CD4-positive, alpha-beta T cell treated with Interleukin-4 for 1 hour (primary cell): ENCODE measurements at regions not wholly inside any gene's neighbourhood (a gene's known extent, or its start where the extent isn't known, plus 50 kb on each side); places are given as distances from the start of the nearest gene placed in this dataset.
"Not testable (repeated sequence)": the region's sequence is repeated elsewhere in the genome, so short reads cannot be mapped to it uniquely, and the experiment has no call there.

Experiments used
- DNase-seq, 2 donors: peaks; one replicate each; pipeline ENCODE4 v3.0.0-alpha.2; 2020 to 2022

GRCh38 chr16:50497592-50497991 lies 50.6 kb upstream of the NKD1 start:
- DNase-seq, result no peak

- DNase-seq, result no peak
Measured at GRCh38 chr16:50496990-50497389, 51.2 kb upstream of the NKD1 start.

- DNase-seq, result no peak
Measured at GRCh38 chr16:50495673-50496072, 52.5 kb upstream of the NKD1 start.

- no peak for DNase-seq
Measured at GRCh38 chr16:50494501-50495491, 53.4 kb upstream of the NKD1 start.

- DNase-seq, result no peak
Measured at GRCh38 chr16:50491516-50491915, 56.7 kb upstream of the NKD1 start.

- no peak for DNase-seq
Measured at GRCh38 chr16:50490828-50491227, 57.4 kb upstream of the NKD1 start.

GRCh38 chr16:50489182-50489581 lies 59.0 kb upstream of the NKD1 start:
- DNase-seq, result no peak

- no peak for DNase-seq
Measured at GRCh38 chr16:50487528-50487927, 60.7 kb upstream of the NKD1 start.

GRCh38 chr16:50486162-50486561 lies 62.0 kb upstream of the NKD1 start:
- DNase-seq, result not testable (repeated sequence)

- DNase-seq, result no peak
Measured at GRCh38 chr16:50485232-50485631, 63.0 kb upstream of the NKD1 start.

- DNase-seq, result no peak
Measured at GRCh38 chr16:50482271-50482670, 65.9 kb upstream of the NKD1 start.

- no peak for DNase-seq
Measured at GRCh38 chr16:50480206-50480605, 68.0 kb upstream of the NKD1 start.

GRCh38 chr16:50479771-50480170 lies 68.4 kb upstream of the NKD1 start:
- no peak for DNase-seq

- DNase-seq, result no peak
Measured at GRCh38 chr16:50478773-50479149, 69.4 kb upstream of the NKD1 start.

GRCh38 chr16:50478075-50478772 lies 70.0 kb upstream of the NKD1 start:
- DNase-seq, result no peak

GRCh38 chr16:50476486-50477255 lies 71.5 kb upstream of the NKD1 start:
- DNase-seq, result no peak

- no peak for DNase-seq
Measured at GRCh38 chr16:50475170-50475569, 73.0 kb upstream of the NKD1 start.

GRCh38 chr16:50474138-50474537 lies 74.1 kb upstream of the NKD1 start:
- DNase-seq, result no peak

- no peak for DNase-seq
Measured at GRCh38 chr16:50473356-50473945, 74.7 kb upstream of the NKD1 start.

GRCh38 chr16:50472472-50472871 lies 75.7 kb upstream of the NKD1 start:
- no peak for DNase-seq

- DNase-seq, result no peak
Measured at GRCh38 chr16:50470687-50471086, 77.5 kb upstream of the NKD1 start.

- DNase-seq, result no peak
Measured at GRCh38 chr16:50469744-50470321, 78.4 kb upstream of the NKD1 start.
